H9 (cell line): ENCODE measurements at regions not wholly inside any gene's neighbourhood (a gene's known extent, or its start where the extent isn't known, plus 50 kb on each side); places are given as distances from the start of the nearest gene placed in this dataset.

Source experiments
- DNase-seq: peaks from one replicate; pipeline ENCODE4 v3.0.0-alpha.2; 2017
- H2AFZ ChIP-seq: one replicate; pipeline ENCODE4 v1.6.1; 2013; ENCODE audit warnings: mild to moderate bottlenecking, low read length, control low read depth, moderate library complexity
- H2AK5ac ChIP-seq: 2 replicates; pipeline ENCODE4 v1.6.1; 2013; ENCODE audit warnings: low read length, control low read depth, mixed read lengths; ENCODE audit not compliant: insufficient read length
- H2BK120ac ChIP-seq: one replicate; pipeline ENCODE4 v1.6.1; 2013; ENCODE audit warnings: low read depth, mild to moderate bottlenecking, low read length, control low read depth, inconsistent platforms; ENCODE audit not compliant: poor library complexity, severe bottlenecking
- H2BK12ac ChIP-seq: 2 replicates; pipeline ENCODE4 v1.6.1; 2013; ENCODE audit warnings: low read length, control low read depth, mixed read lengths, low read depth; ENCODE audit not compliant: insufficient read length
- H2BK15ac ChIP-seq: 2 replicates; pipeline ENCODE4 v1.6.1; 2013; ENCODE audit warnings: low read depth, low read length, control low read depth
- H2BK20ac ChIP-seq: one replicate; pipeline ENCODE4 v1.6.1; 2013; ENCODE audit warnings: low read depth, mild to moderate bottlenecking, low read length, control low read depth, inconsistent platforms; ENCODE audit not compliant: poor library complexity, severe bottlenecking
- H2BK5ac ChIP-seq: 2 replicates; pipeline ENCODE4 v1.6.1; 2013; ENCODE audit warnings: low read length, control low read depth, mixed read lengths; ENCODE audit not compliant: insufficient read length
- H3K14ac ChIP-seq: 2 replicates; pipeline ENCODE4 v1.6.1; 2013; ENCODE audit warnings: low read length, control low read depth; ENCODE audit not compliant: insufficient read depth
- H3K18ac ChIP-seq: 2 replicates; pipeline ENCODE4 v1.6.1; 2013; ENCODE audit warnings: low read depth, mild to moderate bottlenecking, mixed read lengths, low read length, control low read depth; ENCODE audit not compliant: insufficient read length
- H3K23ac ChIP-seq: 2 replicates; pipeline ENCODE4 v1.6.1; 2013; ENCODE audit warnings: low read length, control low read depth, mixed read lengths, low read depth; ENCODE audit not compliant: insufficient read length
- H3K23me2 ChIP-seq: 2 replicates; pipeline ENCODE4 v1.6.1; 2013; ENCODE audit warnings: low read depth, mild to moderate bottlenecking, mixed read lengths, low read length, control low read depth; ENCODE audit not compliant: insufficient read length, poor library complexity, severe bottlenecking
- H3K27ac ChIP-seq: 2 replicates; pipeline ENCODE4 v1.5.1; 2013; ENCODE audit warnings: low read length, control low read depth, mixed read lengths, low read depth; ENCODE audit not compliant: insufficient read length
- H3K27me3 ChIP-seq: 2 replicates; pipeline ENCODE4 v1.6.1; 2013; ENCODE audit warnings: low read length, control low read depth, inconsistent platforms; ENCODE audit not compliant: insufficient read depth
- H3K4ac ChIP-seq: 2 replicates; pipeline ENCODE4 v1.6.1; 2013; ENCODE audit warnings: low read depth, mild to moderate bottlenecking, control low read depth, inconsistent platforms, low read length, moderate library complexity
- H3K4me1 ChIP-seq: 2 replicates; pipeline ENCODE4 v1.6.1; 2013; ENCODE audit warnings: low read length, control low read depth, inconsistent platforms; ENCODE audit not compliant: insufficient read depth
- H3K4me2 ChIP-seq: 2 replicates; pipeline ENCODE4 v1.6.1; 2013; ENCODE audit warnings: low read length, control low read depth, mixed read lengths; ENCODE audit not compliant: insufficient read length, insufficient read depth
- H3K56ac ChIP-seq: 2 replicates; pipeline ENCODE4 v1.6.1; 2013; ENCODE audit warnings: low read depth, mild to moderate bottlenecking, mixed read lengths, low read length, control low read depth; ENCODE audit not compliant: insufficient read length
- H3K79me1 ChIP-seq: 2 replicates; pipeline ENCODE4 v1.6.1; 2013; ENCODE audit warnings: low read depth, mild to moderate bottlenecking, moderate library complexity, low read length, control low read depth, inconsistent platforms; ENCODE audit not compliant: insufficient read depth, poor library complexity, severe bottlenecking
- H3K79me2 ChIP-seq: 2 replicates; pipeline ENCODE4 v1.6.1; 2013; ENCODE audit warnings: low read length, control low read depth, inconsistent platforms; ENCODE audit not compliant: insufficient read depth
- H3K9ac ChIP-seq: 2 replicates; pipeline ENCODE4 v1.6.1; 2013; ENCODE audit warnings: low read length, control low read depth, mixed read lengths; ENCODE audit not compliant: insufficient read length; ENCODE audit errors: extremely low read depth
- H3K9me3 ChIP-seq: one replicate; pipeline ENCODE4 v1.6.1; 2013; ENCODE audit warnings: low read depth, low read length, inconsistent platforms; ENCODE audit not compliant: control insufficient read depth
- H3T11ph ChIP-seq: one replicate; pipeline ENCODE4 v1.6.1; 2013; ENCODE audit warnings: mild to moderate bottlenecking, low read length, control low read depth, inconsistent platforms
- H4K20me1 ChIP-seq: one replicate; pipeline ENCODE4 v1.6.1; 2013; ENCODE audit not compliant: control insufficient read depth, insufficient read length, insufficient read depth
- H4K5ac ChIP-seq: 2 replicates; pipeline ENCODE4 v1.6.1; 2013; ENCODE audit warnings: low read depth, mild to moderate bottlenecking, mixed read lengths, low read length, control low read depth; ENCODE audit not compliant: insufficient read length
- H4K8ac ChIP-seq: replicated peaks from 2 replicates; pipeline ENCODE4 v1.6.1; 2013; ENCODE audit warnings: low read length, control low read depth, mixed read lengths, low read depth; ENCODE audit not compliant: insufficient read length
- H4K91ac ChIP-seq: 2 replicates; pipeline ENCODE4 v1.6.1; 2013; ENCODE audit warnings: low read depth, mild to moderate bottlenecking, moderate library complexity, mixed read lengths, low read length, control low read depth; ENCODE audit not compliant: insufficient read length
- H3K27ac Mint-ChIP-seq, 3 experiments: 2 replicates in 2 of 3; 3 replicates in 1 of 3; pipeline ENCODE4 v1.8.0; 2020 to 2021; ENCODE audit warnings: mixed read lengths in 3 of 3, mild to moderate bottlenecking in 1 of 3, moderate library complexity in 1 of 3
- H3K27me3 Mint-ChIP-seq: 2 replicates; pipeline ENCODE4 v1.8.0; 2021; ENCODE audit warnings: low read depth, mild to moderate bottlenecking, moderate library complexity, mixed read lengths
- H3K36me3 Mint-ChIP-seq, 3 experiments: 2 replicates in 2 of 3; 3 replicates in 1 of 3; pipeline ENCODE4 v1.8.0; 2020 to 2021; ENCODE audit warnings: low read depth in 3 of 3, mixed read lengths in 3 of 3; ENCODE audit not compliant: insufficient read depth in 1 of 3
- H3K4me1 Mint-ChIP-seq, 2 experiments: 2 replicates each; pipeline ENCODE4 v1.8.0; 2020; ENCODE audit warnings: mixed read lengths in 2 of 2
- H3K4me3 Mint-ChIP-seq, 2 experiments: 2 replicates in 1 of 2; 3 replicates in 1 of 2; pipeline ENCODE4 v1.8.0; 2020 to 2021; ENCODE audit warnings: mild to moderate bottlenecking in 2 of 2, mixed read lengths in 2 of 2, moderate library complexity in 1 of 2
- H3K9me3 Mint-ChIP-seq, 2 experiments: 2 replicates in 1 of 2; 3 replicates in 1 of 2; pipeline ENCODE4 v1.8.0; 2020; ENCODE audit warnings: mild to moderate bottlenecking in 2 of 2, mixed read lengths in 2 of 2, moderate library complexity in 1 of 2
- CTCF ChIP-seq: fragments of 200-600 bp; sonication (generic); conservative IDR thresholded peaks from 3 replicates; pipeline ENCODE4 v1.8.0; 2021; ENCODE audit warnings: antibody characterized with exemption, mild to moderate bottlenecking
- WGBS: extraction: QIAGEN DNeasy Blood & Tissue Kit; methylation state at CpG from one replicate; pipeline ENCODE4 v1.1.7; 2013; ENCODE audit warnings: missing lambda C conversion rate, low lambda C conversion rate, mixed read lengths; ENCODE audit not compliant: insufficient read length; ENCODE audit errors: extremely low coverage; 5-methylcytosine and 5-hydroxymethylcytosine counted together

- Histone ChIP-seq H2BK5ac (no peak overlapping the region), H3T11ph (no peak overlapping the region), H3K27ac (no peak overlapping the region), H3K4ac (no peak overlapping the region), H3K9ac (no peak overlapping the region), H3K9me3 (peaks cover 25% of the 10 kb centered on the region), H2AFZ (no peak overlapping the region), H3K4me1 (no peaks in the 10 kb centered on the region), H3K27me3 (no peaks in the 10 kb centered on the region), H2BK20ac (no peak overlapping the region), H4K8ac (no peak overlapping the region), H3K18ac (no peak overlapping the region), H2AK5ac (no peak overlapping the region), H3K56ac (no peak overlapping the region), H3K79me2 (no peaks in the 10 kb centered on the region), H4K20me1 (no peaks in the 10 kb centered on the region), H3K23me2 (no peaks in the 10 kb centered on the region), H4K91ac (no peak overlapping the region), H2BK12ac (no peak overlapping the region), H3K79me1 (no peaks in the 10 kb centered on the region), H3K4me2 (no peak overlapping the region), H3K23ac (no peak overlapping the region), H2BK15ac (no peak overlapping the region), H3K14ac (no peak overlapping the region; the same call in 1 of the 2 replicates), H4K5ac (no peak overlapping the region), H2BK120ac (no peak overlapping the region)
- Mint-ChIP-seq H3K27me3 (peaks cover 4% of the 10 kb centered on the region), H3K4me1 (no peaks in the 10 kb centered on the region), H3K9me3 (peaks cover 41 to 43% of the 10 kb centered on the region in 2 experiments), H3K36me3 (peaks cover 13 to 23% (median 20%) of the 10 kb centered on the region in 3 experiments), H3K4me3 (no peak overlapping the region), H3K27ac (no peak overlapping the region; a peak in 1 of 7 replicates)
- no CpG with 5 or more reads among the region's 10 CpGs for WGBS
- no peak for TF ChIP-seq CTCF
- no peak for DNase-seq
These were observed 53.0 kb upstream of the CST7 start for GRCh38 chr20:24895898-24896658.
